ENCODE measurements at regions not wholly inside any gene's neighbourhood (a gene's known extent, or its start where the extent isn't known, plus 50 kb on each side); places are given as distances from the start of the nearest gene placed in this dataset.

- no peak for DNase-seq
- H3K27ac ChIP-seq: no peak overlapping the region
These were observed 53.4 kb upstream of the CYP2C8 start for GRCh38 chr10:95122736-95123135.

GRCh38 chr10:95121904-95122303, 52.6 kb upstream of the CYP2C8 start:
- no peak for DNase-seq
- Histone ChIP-seq H3K27me3 (ENCODE audit: insufficient read depth, low read depth, severe bottlenecking) (no peaks in the 10 kb centered on the region), H3K9me3 (ENCODE audit: severe bottlenecking) (no peaks in the 10 kb centered on the region), H3K36me3 (no peaks in the 10 kb centered on the region), H3K4me3 (ENCODE audit: low read depth, low read length) (no peak overlapping the region), H3K27ac (no peak overlapping the region)
- no peak for TF ChIP-seq CTCF (IDR thresholded peaks at IDR 0.05; ENCODE audit: low read depth, low read length)

More at GRCh38 chr10:95122736-95123135, 53.4 kb upstream of the CYP2C8 start:
- Histone ChIP-seq H3K27me3 (ENCODE audit: insufficient read depth, low read depth, severe bottlenecking) (no peaks in the 10 kb centered on the region), H3K4me3 (ENCODE audit: low read depth, low read length) (no peak overlapping the region), H3K36me3 (no peaks in the 10 kb centered on the region), H3K9me3 (ENCODE audit: severe bottlenecking) (no peaks in the 10 kb centered on the region)
- TF ChIP-seq CTCF (IDR thresholded peaks at IDR 0.05; ENCODE audit: low read depth, low read length): no peak
